Transverse colon (tissue), 3 donors: ENCODE measurements at regions not wholly inside any gene's neighbourhood (a gene's known extent, or its start where the extent isn't known, plus 50 kb on each side); places are given as distances from the start of the nearest gene placed in this dataset.

Experiments
- CTCF ChIP-seq, 5 experiments: fragments of 200-600 bp in 3 of 5; fragments of 450-650 bp in 2 of 5; sonication (generic) in 3 of 5; IDR thresholded peaks; 1 replicate in 2 of 5; 2 replicates in 3 of 5; pipeline ENCODE4 v1.5.1; 2016 to 2017; ENCODE audit warnings: antibody characterized with exemption in 5 of 5, inconsistent platforms in 3 of 5, mild to moderate bottlenecking in 2 of 5, moderate library complexity in 1 of 5
- EP300 ChIP-seq: sonication (generic); formaldehyde crosslinking; IDR thresholded peaks from one replicate; pipeline ENCODE4 v1.6.1; 2017; ENCODE audit warnings: antibody characterized with exemption, low read depth

- TF ChIP-seq CTCF (IDR thresholded peaks at IDR 0.05) (no peak), EP300 (no peak)
These were observed 555.2 kb upstream of the PRKX start for GRCh38 chrX:4268676-4269075.
